Vagina (tissue), 2 donors: ENCODE measurements at regions not wholly inside any gene's neighbourhood (a gene's known extent, or its start where the extent isn't known, plus 50 kb on each side); places are given as distances from the start of the nearest gene placed in this dataset.
"Not testable (repeated sequence)": the region's sequence is repeated elsewhere in the genome, so short reads cannot be mapped to it uniquely, and the experiment has no call there.

Experiments used
- DNase-seq, 2 donors: peaks; one replicate each; pipeline ENCODE4 v3.0.0-alpha.2; 2017; ENCODE audit errors: extremely low spot score in 2 of 2
- H3K27ac ChIP-seq: fragments of 200-600 bp; sonication (generic); one replicate; pipeline ENCODE4 v1.5.1; 2019
- H3K27me3 ChIP-seq: fragments of 200-600 bp; sonication (generic); one replicate; pipeline ENCODE4 v1.5.1; 2019
- H3K36me3 ChIP-seq, 2 donors: fragments of 200-600 bp; sonication (generic); one replicate each; pipeline ENCODE4 v1.5.1; 2017 to 2019
- H3K4me1 ChIP-seq: fragments of 200-600 bp; sonication (generic); one replicate; pipeline ENCODE4 v1.5.1; 2019
- H3K4me3 ChIP-seq, 2 donors: fragments of 200-600 bp; sonication (generic); 1 replicate in 1 of 2; 2 replicates in 1 of 2; pipeline ENCODE4 v1.5.1; 2016 to 2019
- H3K9me3 ChIP-seq: fragments of 200-600 bp; sonication (generic); one replicate; pipeline ENCODE4 v1.5.1; 2019
- CTCF ChIP-seq, 3 experiments: fragments of 450-650 bp in 2 of 3; fragments of 200-600 bp in 1 of 3; sonication (generic) in 1 of 3; IDR thresholded peaks; one replicate each; pipeline ENCODE4 v1.5.1; 2017 to 2019; ENCODE audit warnings: antibody characterized with exemption in 3 of 3, mild to moderate bottlenecking in 2 of 3, moderate library complexity in 2 of 3
- POLR2A ChIP-seq, 2 donors: fragments of 450-650 bp; IDR thresholded peaks; one replicate each; pipeline ENCODE4 v1.6.1; 2017; ENCODE audit warnings: antibody characterized with exemption in 2 of 2, mild to moderate bottlenecking in 2 of 2, moderate library complexity in 2 of 2
- POLR2AphosphoS5 ChIP-seq, 2 donors: sonication (generic); formaldehyde crosslinking; IDR thresholded peaks; one replicate each; pipeline ENCODE4 v1.9.0; 2017; ENCODE audit warnings: antibody characterized with exemption in 2 of 2, mild to moderate bottlenecking in 2 of 2, low read depth in 1 of 2; ENCODE audit not compliant: insufficient read depth in 1 of 2
- intact Hi-C: fragments of 100-400 bp; cut with DNase I; formaldehyde crosslinking; loops from one replicate; pipeline ENCODE4 v1.15.1; 2023

GRCh38 chr6:48986105-48986504, 476.9 kb downstream of the MMUT start:
- Histone ChIP-seq H3K9me3 (no peaks in the 10 kb centered on the region), H3K27me3 (no peaks in the 10 kb centered on the region), H3K36me3 (no peaks in the 10 kb centered on the region), H3K4me3 (no peak overlapping the region), H3K4me1 (no peaks in the 10 kb centered on the region), H3K27ac (no peak overlapping the region)
- intact Hi-C loops: no loop called here
- no peak for DNase-seq
- TF ChIP-seq POLR2AphosphoS5 (IDR thresholded peaks at IDR 0.05; ENCODE audit: insufficient read depth in 1 of 2, low read depth in 1 of 2) (no peak), CTCF (IDR thresholded peaks at IDR 0.05) (no peak), POLR2A (IDR thresholded peaks at IDR 0.05) (no peak)

GRCh38 chr6:48985025-48985424, 478.0 kb downstream of the MMUT start:
- no peaks in the 10 kb centered on the region for H3K36me3 ChIP-seq
- no peaks in the 10 kb centered on the region for H3K9me3 ChIP-seq
- H3K27ac ChIP-seq: no peak overlapping the region
- no peaks in the 10 kb centered on the region for H3K4me1 ChIP-seq
- DNase-seq: no peak
- no peak overlapping the region for H3K4me3 ChIP-seq
- H3K27me3 ChIP-seq: no peaks in the 10 kb centered on the region
- intact Hi-C loops: no loop called here
- TF ChIP-seq POLR2AphosphoS5 (IDR thresholded peaks at IDR 0.05; ENCODE audit: insufficient read depth in 1 of 2, low read depth in 1 of 2) (no peak), CTCF (IDR thresholded peaks at IDR 0.05) (no peak), POLR2A (IDR thresholded peaks at IDR 0.05) (no peak)

- H3K27ac ChIP-seq, H3K4me3 ChIP-seq, H3K27me3 ChIP-seq, H3K36me3 ChIP-seq, intact Hi-C loops, H3K4me1 ChIP-seq, H3K9me3 ChIP-seq, DNase-seq: not testable (repeated sequence)
These were observed 479.1 kb downstream of the MMUT start for GRCh38 chr6:48983968-48984367.

GRCh38 chr6:48983377-48983776, 479.7 kb downstream of the MMUT start:
- Histone ChIP-seq H3K27ac (no peak overlapping the region), H3K9me3 (no peaks in the 10 kb centered on the region), H3K4me1 (no peaks in the 10 kb centered on the region), H3K4me3 (no peak overlapping the region), H3K36me3 (no peaks in the 10 kb centered on the region), H3K27me3 (no peaks in the 10 kb centered on the region)
- no peak for TF ChIP-seq POLR2A (IDR thresholded peaks at IDR 0.05)
- TF ChIP-seq POLR2AphosphoS5 (IDR thresholded peaks at IDR 0.05; ENCODE audit: insufficient read depth in 1 of 2, low read depth in 1 of 2): no peak
- TF ChIP-seq CTCF (IDR thresholded peaks at IDR 0.05): no peak
- DNase-seq: no peak
- intact Hi-C loops: no loop called here

GRCh38 chr6:48979806-48980205, 483.2 kb downstream of the MMUT start:
- intact Hi-C loops: no loop called here
- Histone ChIP-seq H3K4me1 (no peaks in the 10 kb centered on the region), H3K4me3 (no peak overlapping the region), H3K9me3 (no peaks in the 10 kb centered on the region), H3K27ac (no peak overlapping the region), H3K27me3 (no peaks in the 10 kb centered on the region), H3K36me3 (no peaks in the 10 kb centered on the region)
- no peak for DNase-seq
- no peak for TF ChIP-seq POLR2A (IDR thresholded peaks at IDR 0.05)
- no peak for TF ChIP-seq CTCF (IDR thresholded peaks at IDR 0.05)
- no peak for TF ChIP-seq POLR2AphosphoS5 (IDR thresholded peaks at IDR 0.05; ENCODE audit: insufficient read depth in 1 of 2, low read depth in 1 of 2)

- TF ChIP-seq CTCF (IDR thresholded peaks at IDR 0.05): no peak
- TF ChIP-seq POLR2AphosphoS5 (IDR thresholded peaks at IDR 0.05; ENCODE audit: insufficient read depth in 1 of 2, low read depth in 1 of 2): no peak
- no peak for TF ChIP-seq POLR2A (IDR thresholded peaks at IDR 0.05)
- H3K27me3 ChIP-seq: no peaks in the 10 kb centered on the region
- no peak for DNase-seq
- intact Hi-C loops: no loop called here
- H3K4me3 ChIP-seq: no peak overlapping the region
- no peak overlapping the region for H3K27ac ChIP-seq
- no peaks in the 10 kb centered on the region for H3K36me3 ChIP-seq
- no peaks in the 10 kb centered on the region for H3K4me1 ChIP-seq
- no peaks in the 10 kb centered on the region for H3K9me3 ChIP-seq
These were observed 484.0 kb downstream of the MMUT start for GRCh38 chr6:48979085-48979484.
